ENCODE measurements at regions not wholly inside any gene's neighbourhood (a gene's known extent, or its start where the extent isn't known, plus 50 kb on each side); places are given as distances from the start of the nearest gene placed in this dataset.

GRCh38 chr2:13597176-13597575 is 880.4 kb downstream of the TRIB2 start:
- TF ChIP-seq TEAD1 (CRISPR knock-in tag; IDR thresholded peaks at IDR 0.05) (no peak), CTCF (IDR thresholded peaks at IDR 0.05) (no peak), ATF3 (CRISPR knock-in tag; conservative IDR thresholded peaks at IDR 0.05) (no peak), TCF7 (CRISPR knock-in tag; IDR thresholded peaks at IDR 0.05; ENCODE audit: low read depth) (no peak), NR1H2 (CRISPR knock-in tag; IDR thresholded peaks at IDR 0.05) (no peak), HMGXB4 (CRISPR knock-in tag; IDR thresholded peaks at IDR 0.05) (no peak)

All from WTC11 (cell line).